ENCODE measurements at regions not wholly inside any gene's neighbourhood (a gene's known extent, or its start where the extent isn't known, plus 50 kb on each side); places are given as distances from the start of the nearest gene placed in this dataset.
A peak's percentile ranks its signal among the peaks of the same experiment; 100 is the strongest.

GRCh38 chrX:76228499-76228898 is 55.6 kb downstream of the PBDC1 start:
- no peak for DNase-seq

GRCh38 chrX:76248901-76249300 is 76.0 kb downstream of the PBDC1 start:
- no peak for DNase-seq

DNA sequence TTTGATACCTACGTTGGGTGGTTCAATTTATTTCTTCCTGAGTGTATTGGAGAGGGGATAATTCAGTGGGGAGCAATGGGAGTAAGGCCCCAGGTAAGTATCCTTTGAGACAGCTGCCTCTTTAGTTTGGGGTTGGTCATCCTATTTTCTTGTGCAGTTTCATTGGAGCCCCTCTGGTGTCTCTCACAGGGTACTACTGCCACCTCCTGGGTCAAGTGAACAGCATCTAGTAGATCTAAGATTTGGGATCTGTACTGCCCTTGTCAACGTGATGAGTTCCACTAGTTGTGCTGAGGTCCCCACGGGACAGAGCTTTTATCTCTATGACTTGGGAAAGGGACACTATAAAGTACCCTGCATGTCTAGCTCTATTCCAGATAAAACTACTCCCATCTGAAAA is 80.6 kb downstream of the PBDC1 start:
- peak in 3 of 5 experiments; percentile 9 to 55 (median 12) for DNase-seq

DNA sequence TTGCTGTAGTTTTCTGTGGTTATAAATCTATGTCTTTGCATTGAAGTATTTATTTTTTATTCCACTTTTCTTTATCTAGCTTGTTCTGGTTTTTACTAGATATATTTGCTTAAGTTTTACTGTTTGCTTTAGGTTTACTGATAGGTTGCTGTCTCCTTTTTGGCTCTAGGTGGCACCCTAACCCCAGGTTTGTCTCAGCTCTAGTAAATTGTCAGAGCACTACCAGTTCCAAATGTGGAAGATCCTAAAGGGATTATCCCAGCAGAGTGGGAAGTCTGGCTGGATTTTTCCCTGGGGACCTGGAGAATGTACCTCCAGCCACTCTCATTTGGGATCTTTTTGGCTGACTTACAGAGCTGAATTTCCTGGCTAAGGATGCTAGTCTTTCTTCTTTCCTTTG is 106.1 kb downstream of the PBDC1 start:
- DNase-seq: peak in 4 of 5 experiments; percentile 5 to 33 (median 6)
